Gastrocnemius medialis (tissue), 4 donors: ENCODE measurements at regions not wholly inside any gene's neighbourhood (a gene's known extent, or its start where the extent isn't known, plus 50 kb on each side); places are given as distances from the start of the nearest gene placed in this dataset.

Experiments used
- POLR2A ChIP-seq, 2 donors: fragments of 450-650 bp; IDR thresholded peaks; one replicate each; pipeline ENCODE4 v1.6.1; 2017; ENCODE audit warnings: antibody characterized with exemption in 2 of 2, mild to moderate bottlenecking in 2 of 2, moderate library complexity in 2 of 2
- TF ChIP-seq, protein P1 (sequence below), 5 experiments: fragments of 450-650 bp in 3 of 5; fragments of 200-600 bp in 2 of 5; sonication (generic) in 2 of 5; IDR thresholded peaks in 4 of 5; conservative IDR thresholded peaks in 1 of 5; 1 replicate in 4 of 5; 2 replicates in 1 of 5; pipeline ENCODE4 v1.5.1; 2016 to 2019; ENCODE audit warnings: antibody characterized with exemption in 5 of 5, mild to moderate bottlenecking in 3 of 5, moderate library complexity in 3 of 5

GRCh38 chr10:56135828-56136227 lies 225.2 kb downstream of the ZWINT start:
- TF ChIP-seq, protein P1, sequence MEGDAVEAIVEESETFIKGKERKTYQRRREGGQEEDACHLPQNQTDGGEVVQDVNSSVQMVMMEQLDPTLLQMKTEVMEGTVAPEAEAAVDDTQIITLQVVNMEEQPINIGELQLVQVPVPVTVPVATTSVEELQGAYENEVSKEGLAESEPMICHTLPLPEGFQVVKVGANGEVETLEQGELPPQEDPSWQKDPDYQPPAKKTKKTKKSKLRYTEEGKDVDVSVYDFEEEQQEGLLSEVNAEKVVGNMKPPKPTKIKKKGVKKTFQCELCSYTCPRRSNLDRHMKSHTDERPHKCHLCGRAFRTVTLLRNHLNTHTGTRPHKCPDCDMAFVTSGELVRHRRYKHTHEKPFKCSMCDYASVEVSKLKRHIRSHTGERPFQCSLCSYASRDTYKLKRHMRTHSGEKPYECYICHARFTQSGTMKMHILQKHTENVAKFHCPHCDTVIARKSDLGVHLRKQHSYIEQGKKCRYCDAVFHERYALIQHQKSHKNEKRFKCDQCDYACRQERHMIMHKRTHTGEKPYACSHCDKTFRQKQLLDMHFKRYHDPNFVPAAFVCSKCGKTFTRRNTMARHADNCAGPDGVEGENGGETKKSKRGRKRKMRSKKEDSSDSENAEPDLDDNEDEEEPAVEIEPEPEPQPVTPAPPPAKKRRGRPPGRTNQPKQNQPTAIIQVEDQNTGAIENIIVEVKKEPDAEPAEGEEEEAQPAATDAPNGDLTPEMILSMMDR (IDR thresholded peaks at IDR 0.05 in 4 of 5, conservative IDR thresholded peaks at IDR 0.05 in 1 of 5), result no peak
- TF ChIP-seq POLR2A (IDR thresholded peaks at IDR 0.05), result no peak
